Esophagus (tissue), 2 donors: ENCODE measurements at regions not wholly inside any gene's neighbourhood (a gene's known extent, or its start where the extent isn't known, plus 50 kb on each side); places are given as distances from the start of the nearest gene placed in this dataset.

Source experiments
- H3K27ac ChIP-seq, 2 donors: one replicate each; pipeline ENCODE4 v1.5.1; 2013; ENCODE audit warnings: low read depth in 2 of 2, mild to moderate bottlenecking in 2 of 2, inconsistent platforms in 1 of 2, low read length in 1 of 2, moderate library complexity in 1 of 2
- H3K27me3 ChIP-seq, 2 donors: one replicate each; pipeline ENCODE4 v1.6.1; 2013; ENCODE audit warnings: low read length in 2 of 2, control low read depth in 1 of 2, mild to moderate bottlenecking in 1 of 2; ENCODE audit not compliant: insufficient read depth in 2 of 2, control insufficient read depth in 1 of 2
- H3K36me3 ChIP-seq, 2 donors: one replicate each; pipeline ENCODE4 v1.6.1; 2013; ENCODE audit warnings: low read length in 1 of 2; ENCODE audit not compliant: control insufficient read depth in 2 of 2, insufficient read depth in 2 of 2
- H3K4me1 ChIP-seq, 2 donors: one replicate each; pipeline ENCODE4 v1.6.1; 2013; ENCODE audit warnings: low read length in 1 of 2; ENCODE audit not compliant: control insufficient read depth in 2 of 2, insufficient read depth in 2 of 2
- H3K4me3 ChIP-seq, 2 donors: one replicate each; pipeline ENCODE4 v1.5.1; 2013; ENCODE audit warnings: low read length in 2 of 2, mild to moderate bottlenecking in 2 of 2, low read depth in 1 of 2, moderate library complexity in 1 of 2
- H3K9me3 ChIP-seq, 2 donors: one replicate each; pipeline ENCODE4 v1.6.1; 2013; ENCODE audit warnings: mild to moderate bottlenecking in 2 of 2, low read depth in 1 of 2, low read length in 1 of 2, moderate library complexity in 1 of 2; ENCODE audit not compliant: control insufficient read depth in 2 of 2, insufficient read depth in 1 of 2
- WGBS, 2 donors: extraction: QIAGEN DNeasy Blood & Tissue Kit; methylation state at CpG; one replicate each; pipeline ENCODE4 v1.1.7; 2013; 5-methylcytosine and 5-hydroxymethylcytosine counted together
- donor health status: healthy with polysubstance abuse.
- donor health status: Bipolar disorder and iron deficiency.

DNA sequence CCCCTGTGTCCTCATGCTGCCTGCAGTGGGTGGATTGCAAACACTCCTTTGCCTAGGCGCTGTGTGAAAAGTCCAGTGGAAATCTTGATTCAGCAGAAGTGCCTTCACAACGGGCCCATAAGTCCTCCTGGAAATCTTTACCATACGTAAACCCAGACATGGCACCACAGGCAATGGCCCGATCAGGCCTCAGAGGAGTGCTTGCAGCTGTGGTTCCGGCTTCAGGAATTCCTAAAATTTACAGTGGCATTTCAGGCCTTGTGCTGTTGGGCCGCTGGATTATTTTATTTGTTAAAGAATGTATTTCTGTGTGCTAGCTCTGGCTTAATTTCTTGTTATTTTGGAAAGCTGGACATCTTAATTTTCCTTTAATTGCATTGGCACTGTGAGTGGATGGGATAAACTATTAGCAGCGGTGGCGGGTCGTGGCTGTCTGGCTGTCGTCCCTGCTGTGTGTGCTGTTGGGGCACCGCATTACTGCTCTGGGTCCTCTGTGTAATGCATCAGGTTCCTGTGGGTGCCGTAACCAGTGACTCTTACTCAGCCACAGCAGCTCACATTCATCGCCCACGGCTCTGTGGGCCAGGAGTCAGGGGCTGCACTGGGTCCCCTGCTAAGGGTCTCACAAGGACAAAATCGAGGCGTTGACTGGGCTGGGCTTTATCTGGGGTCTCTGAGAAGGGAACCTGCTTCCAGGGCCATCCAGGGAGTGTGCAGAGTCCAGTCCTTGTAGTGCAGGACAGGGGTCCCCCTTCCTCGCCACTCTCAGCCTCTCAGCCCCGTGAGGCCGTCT is 73.1 kb downstream of the RTP5 start:
- H3K4me3 ChIP-seq = no peak overlapping the region
- H3K4me1 ChIP-seq = peaks cover 0 to 2% of the 10 kb centered on the region in 2 donors
- H3K27ac ChIP-seq = no peak overlapping the region
- H3K9me3 ChIP-seq = no peaks in the 10 kb centered on the region
- H3K36me3 ChIP-seq = no peaks in the 10 kb centered on the region
- no peaks in the 10 kb centered on the region for H3K27me3 ChIP-seq
- WGBS, 2 donors = 88 to 89% methylated on average over 19 of the region's 19 CpGs

DNA sequence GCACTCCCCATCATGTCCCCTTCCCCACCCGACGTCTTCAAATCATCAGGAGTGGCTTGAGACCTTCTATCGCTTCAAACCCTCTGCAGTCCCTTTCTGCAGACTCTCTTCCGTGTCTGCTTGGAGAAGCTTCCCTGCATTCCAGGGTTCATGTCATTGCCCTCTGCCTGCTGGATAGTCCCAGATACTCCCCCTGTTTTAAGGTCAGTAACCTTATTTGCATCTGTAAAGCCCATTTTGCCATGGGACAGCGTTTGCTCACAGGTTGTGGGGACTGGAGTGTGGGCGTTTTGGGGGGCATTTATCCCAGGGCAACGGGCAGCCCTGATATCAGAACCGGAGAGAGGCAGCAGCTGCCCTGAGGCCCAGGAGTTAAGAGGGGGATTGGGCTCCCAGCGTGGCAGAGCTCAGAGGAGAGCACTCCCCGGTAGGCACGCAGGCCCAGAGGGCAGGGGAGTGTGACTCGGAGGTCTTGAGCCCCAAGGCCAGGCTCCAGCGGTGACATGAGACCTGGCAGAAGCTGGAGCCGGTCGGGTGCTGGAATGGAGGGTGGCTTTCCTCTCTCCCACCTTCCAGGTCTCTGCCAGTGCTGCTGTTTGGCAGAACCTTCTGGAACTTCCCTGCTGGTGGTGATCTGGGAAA is 73.8 kb downstream of the RTP5 start:
- 87 to 89% methylated on average over 15 of the region's 15 CpGs for WGBS, 2 donors
- peaks cover 0 to 2% of the 10 kb centered on the region in 2 donors for H3K4me1 ChIP-seq
- no peaks in the 10 kb centered on the region for H3K36me3 ChIP-seq
- H3K9me3 ChIP-seq = no peaks in the 10 kb centered on the region
- no peak overlapping the region for H3K27ac ChIP-seq
- no peak overlapping the region for H3K4me3 ChIP-seq
- no peaks in the 10 kb centered on the region for H3K27me3 ChIP-seq

DNA sequence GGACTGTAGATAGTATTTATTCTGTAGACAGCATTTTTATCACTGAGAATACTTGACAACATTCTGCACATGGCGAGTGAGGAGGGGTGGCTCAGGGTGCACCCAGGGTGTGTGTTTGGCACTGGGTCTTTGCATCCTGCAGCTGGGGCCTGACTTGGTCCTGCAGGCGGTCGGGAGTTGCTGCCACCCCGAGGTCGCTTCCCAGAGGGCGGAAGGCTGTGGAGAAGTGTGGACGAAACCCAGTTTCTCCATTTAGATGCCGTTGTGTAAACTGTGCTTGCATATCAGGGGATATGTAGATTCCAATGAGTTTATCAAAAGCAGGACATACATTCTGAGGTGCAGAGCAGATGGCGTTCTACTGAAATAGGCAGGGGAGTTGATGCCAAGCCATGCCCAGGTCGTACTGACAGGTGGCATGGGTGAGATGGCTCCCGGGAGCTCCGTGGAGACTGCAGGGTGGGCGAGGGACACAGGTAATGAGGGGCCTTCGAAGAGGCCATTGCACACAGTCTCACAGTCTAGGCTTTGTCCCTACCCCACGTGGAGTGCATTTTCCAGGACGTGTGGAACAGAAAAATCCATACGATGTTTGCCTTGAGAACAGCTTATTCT is 74.5 kb downstream of the RTP5 start:
- 83 to 84% methylated on average over 17 of the region's 17 CpGs for WGBS, 2 donors
- H3K9me3 ChIP-seq = no peaks in the 10 kb centered on the region
- peaks cover 0 to 2% of the 10 kb centered on the region in 2 donors for H3K4me1 ChIP-seq
- H3K27me3 ChIP-seq = no peaks in the 10 kb centered on the region
- no peak overlapping the region for H3K27ac ChIP-seq
- H3K36me3 ChIP-seq = no peaks in the 10 kb centered on the region
- no peak overlapping the region for H3K4me3 ChIP-seq

DNA sequence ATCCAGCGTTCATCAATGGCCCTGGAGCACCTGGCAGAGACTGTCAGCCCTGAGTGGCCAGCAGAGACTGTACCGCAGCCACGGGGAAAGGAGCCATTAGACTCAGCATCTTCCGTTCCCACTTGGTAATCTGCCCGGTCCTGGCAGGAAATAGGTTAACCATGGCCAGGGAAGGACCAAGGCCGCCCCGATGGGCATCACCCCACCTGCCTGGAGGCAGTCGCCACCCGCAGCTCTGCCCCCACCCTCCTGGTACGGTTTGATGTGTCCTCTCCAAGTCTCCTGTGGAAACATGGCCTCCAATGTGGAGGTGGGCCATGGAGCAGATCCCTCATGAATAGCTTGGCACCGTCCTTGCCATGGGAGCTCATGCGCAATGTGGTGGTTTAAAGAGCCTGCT is 75.3 kb downstream of the RTP5 start:
- WGBS, 2 donors = 84% methylated on average over 12 of the region's 12 CpGs
- Histone ChIP-seq H3K36me3 (no peaks in the 10 kb centered on the region), H3K9me3 (no peaks in the 10 kb centered on the region), H3K4me1 (peaks cover 0 to 2% of the 10 kb centered on the region in 2 donors), H3K4me3 (no peak overlapping the region), H3K27me3 (no peaks in the 10 kb centered on the region), H3K27ac (no peak overlapping the region)

DNA sequence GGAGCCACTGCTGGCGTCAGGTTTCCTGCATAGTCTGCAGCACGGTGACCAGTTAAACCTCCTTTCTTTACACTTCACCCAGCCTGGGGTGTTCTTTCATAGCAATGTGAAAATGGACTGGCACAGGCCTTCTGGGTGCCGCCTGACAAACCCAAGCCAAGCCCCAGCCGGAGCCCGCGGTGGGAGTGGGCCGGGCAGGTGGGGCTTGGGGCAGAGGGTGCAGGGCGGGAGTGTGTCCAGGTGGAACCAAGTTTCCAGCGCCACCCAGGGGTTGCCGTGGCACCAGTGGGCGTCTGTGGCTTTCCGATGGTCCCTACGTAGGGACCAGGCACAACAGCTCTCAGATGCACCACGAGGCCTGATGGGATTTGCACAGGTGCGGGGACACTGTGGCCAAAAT is 75.8 kb downstream of the RTP5 start:
- Histone ChIP-seq H3K27me3 (no peaks in the 10 kb centered on the region), H3K27ac (no peak overlapping the region), H3K4me3 (no peak overlapping the region), H3K36me3 (no peaks in the 10 kb centered on the region), H3K9me3 (no peaks in the 10 kb centered on the region), H3K4me1 (peaks cover 0 to 2% of the 10 kb centered on the region in 2 donors)
- WGBS, 2 donors = 88 to 93% methylated on average over 15 of the region's 15 CpGs

DNA sequence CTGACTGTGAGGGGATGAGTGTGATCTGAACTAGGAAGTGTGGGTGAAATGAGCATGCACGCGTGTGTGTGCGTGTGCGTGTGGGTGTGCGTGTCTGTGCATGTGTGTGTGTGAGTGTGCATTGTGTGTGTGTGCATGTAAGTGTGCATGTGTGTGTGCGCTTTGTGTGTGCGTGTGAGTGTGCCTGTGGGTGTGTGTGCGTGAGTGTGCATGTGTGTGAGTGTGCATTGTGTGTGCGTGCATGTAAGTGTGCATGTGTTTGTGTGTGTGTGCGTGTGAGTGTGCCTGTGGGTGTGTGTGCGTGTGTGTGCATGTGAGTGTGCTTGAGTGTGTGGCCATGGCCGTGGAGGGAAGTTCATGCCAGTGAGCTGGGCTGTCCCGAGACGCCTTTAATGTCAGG is 76.3 kb downstream of the RTP5 start:
- H3K4me3 ChIP-seq = no peak overlapping the region
- H3K36me3 ChIP-seq = no peaks in the 10 kb centered on the region
- H3K27ac ChIP-seq = no peak overlapping the region
- H3K9me3 ChIP-seq = no peaks in the 10 kb centered on the region
- no peaks in the 10 kb centered on the region for H3K27me3 ChIP-seq
- peaks cover 0 to 2% of the 10 kb centered on the region in 2 donors for H3K4me1 ChIP-seq
- 85 to 96% methylated on average over 14 of the region's 14 CpGs for WGBS, 2 donors

DNA sequence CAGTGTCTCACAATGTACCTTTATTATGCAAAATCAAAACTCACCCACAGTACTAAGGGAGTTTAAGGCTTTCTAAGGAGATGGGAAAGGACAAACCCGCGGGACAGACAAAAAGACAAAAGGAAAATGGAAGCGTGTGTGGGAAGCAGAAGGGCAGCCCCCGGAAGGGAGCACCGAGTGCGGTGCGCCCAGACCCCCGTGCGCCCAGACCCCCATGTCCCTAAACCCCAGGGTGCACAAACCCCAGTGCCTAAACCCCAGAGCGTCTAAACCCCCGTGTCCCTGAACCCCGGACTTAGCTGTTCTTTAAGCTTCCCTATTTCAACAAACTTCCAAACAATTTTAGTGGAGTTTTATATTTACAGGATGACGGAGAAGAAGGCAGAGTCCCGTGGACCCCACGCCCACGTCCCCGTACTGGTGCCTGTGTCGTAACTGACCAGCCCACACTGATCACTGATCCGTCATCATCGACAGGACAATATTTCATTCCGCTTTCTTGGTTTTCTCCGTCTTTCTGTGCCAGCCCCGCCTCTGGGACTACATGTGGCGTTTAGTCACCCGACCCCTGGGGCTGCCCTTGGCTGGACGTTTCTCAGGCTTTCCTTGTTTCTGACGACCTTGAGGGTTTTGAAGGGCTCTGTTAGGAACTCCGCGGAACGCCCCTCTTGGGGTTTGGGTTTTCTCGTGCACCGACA is 76.9 kb downstream of the RTP5 start:
- Histone ChIP-seq H3K4me3 (no peak overlapping the region), H3K4me1 (peaks cover 0 to 2% of the 10 kb centered on the region in 2 donors), H3K9me3 (no peaks in the 10 kb centered on the region), H3K27ac (no peak overlapping the region), H3K27me3 (no peaks in the 10 kb centered on the region), H3K36me3 (no peaks in the 10 kb centered on the region)
- 73 to 86% methylated on average over 32 of the region's 32 CpGs for WGBS, 2 donors

DNA sequence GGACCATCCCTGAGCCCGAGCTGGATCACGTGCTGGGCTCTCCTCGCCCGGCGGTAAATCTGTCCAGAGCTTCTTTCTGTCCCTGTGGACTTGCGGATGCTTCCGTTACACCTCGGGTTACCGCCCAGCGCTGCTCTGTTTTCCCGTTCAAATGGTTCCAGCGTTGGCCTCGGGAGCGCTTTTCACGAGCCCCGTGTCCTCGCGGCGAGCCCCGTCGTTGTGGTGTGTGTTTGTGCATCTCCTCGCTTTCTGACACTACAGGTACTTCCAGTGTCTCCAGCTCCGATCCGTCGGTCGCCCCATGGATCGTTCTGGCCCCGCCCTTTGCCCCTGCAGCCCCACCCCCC is 77.4 kb downstream of the RTP5 start:
- no peaks in the 10 kb centered on the region for H3K36me3 ChIP-seq
- H3K27ac ChIP-seq = no peak overlapping the region
- H3K9me3 ChIP-seq = no peaks in the 10 kb centered on the region
- no peak overlapping the region for H3K4me3 ChIP-seq
- H3K27me3 ChIP-seq = no peaks in the 10 kb centered on the region
- H3K4me1 ChIP-seq = no peaks in the 10 kb centered on the region
- WGBS, 2 donors = 63 to 83% methylated on average over 26 to 28 of the region's 28 CpGs

DNA sequence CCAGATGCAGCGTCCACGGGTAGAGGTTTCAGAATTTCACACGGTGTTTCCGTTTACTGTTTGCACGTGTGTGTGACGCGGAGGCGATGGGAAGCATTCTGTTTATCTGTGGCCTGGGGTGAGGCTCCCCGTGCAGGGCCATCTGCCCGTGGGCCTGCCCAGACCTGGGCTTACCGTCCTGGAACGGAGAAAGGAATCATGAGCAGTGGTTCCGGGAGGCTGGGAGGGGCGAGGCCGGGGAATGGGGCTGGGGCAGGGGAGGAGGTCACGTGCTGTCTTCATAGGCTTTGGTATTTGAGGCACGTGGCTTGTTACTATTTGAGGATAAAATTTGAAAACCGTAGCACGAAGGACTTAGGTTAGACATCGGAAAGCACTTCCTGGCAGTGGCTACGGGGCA is 77.9 kb downstream of the RTP5 start:
- Histone ChIP-seq H3K27ac (no peak overlapping the region), H3K27me3 (no peaks in the 10 kb centered on the region), H3K36me3 (no peaks in the 10 kb centered on the region), H3K4me3 (no peak overlapping the region), H3K9me3 (no peaks in the 10 kb centered on the region), H3K4me1 (no peaks in the 10 kb centered on the region)
- 69 to 82% methylated on average over 21 of the region's 21 CpGs for WGBS, 2 donors
